ENCODE measurements at regions not wholly inside any gene's neighbourhood (a gene's known extent, or its start where the extent isn't known, plus 50 kb on each side); places are given as distances from the start of the nearest gene placed in this dataset.

DNA sequence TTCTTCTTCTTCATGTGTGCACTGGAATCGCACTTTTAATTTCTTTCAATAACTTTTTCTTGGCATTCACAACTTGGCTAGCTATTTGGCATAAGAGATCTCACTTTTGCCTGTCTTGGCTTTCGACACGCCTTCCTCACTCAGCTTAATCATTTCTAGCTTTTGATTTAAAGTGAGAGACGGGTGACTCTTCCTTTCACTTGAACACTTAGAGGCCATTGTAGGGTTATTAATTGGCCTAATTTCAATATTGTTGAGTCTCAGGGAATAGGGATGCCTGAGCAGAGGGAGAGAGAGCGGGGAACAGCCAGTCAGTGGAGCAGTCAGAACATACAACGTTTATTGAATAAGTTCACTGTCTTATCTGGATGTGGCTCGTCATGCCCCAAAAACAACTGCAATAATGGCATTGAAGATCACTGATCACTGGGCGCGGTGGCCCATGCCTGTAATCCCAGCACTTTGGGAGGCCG lies 200.3 kb downstream of the SEC14L1 start:
- no peak overlapping the region for H4K5ac ChIP-seq (ENCODE audit: insufficient read length, low read depth, low read length)
- no peak overlapping the region for H3K9ac ChIP-seq (replicated peaks in 1 of 4; ENCODE audit: extremely low read depth in 1 of 4, low read depth in 3 of 4, low read length in 3 of 4)
- no peak overlapping the region for H3K4me3 ChIP-seq (ENCODE audit: extremely low read depth in 1 of 4, insufficient read depth in 2 of 4, low read depth in 3 of 4, low read length in 4 of 4)
- FAIRE-seq (no peak), DNase-seq (ENCODE audit: low read depth in 1 of 2, low spot score in 2 of 2) (no peak)
- no peak overlapping the region for H2BK120ac ChIP-seq (replicated peaks; ENCODE audit: low read depth, low read length)
- TF ChIP-seq RBBP5 (IDR thresholded peaks at IDR 0.05; ENCODE audit: borderline replicate concordance, low read depth, low read length), result no peak
- no peak for TF ChIP-seq POU5F1 (IDR thresholded peaks at IDR 0.05; ENCODE audit: low read depth, low read length)
- no peak for TF ChIP-seq SRF (IDR thresholded peaks at IDR 0.05; ENCODE audit: low read depth, low read length)
- TF ChIP-seq JUND (IDR thresholded peaks at IDR 0.05; ENCODE audit: low read length), result no peak
- TF ChIP-seq RXRA (IDR thresholded peaks at IDR 0.05; ENCODE audit: insufficient read depth, low read depth, low read length), result no peak
- TF ChIP-seq CREB1 (IDR thresholded peaks at IDR 0.05), result no peak
- no peak overlapping the region for H2BK12ac ChIP-seq (ENCODE audit: low read depth, low read length)
- no peak overlapping the region for H2BK5ac ChIP-seq (ENCODE audit: low read depth, low read length)
- H3K27me3 ChIP-seq (replicated peaks in 1 of 4; ENCODE audit: control insufficient read depth in 3 of 4, extremely low read depth in 1 of 4, insufficient read depth in 3 of 4, low read length in 3 of 4), result no peaks in the 10 kb centered on the region
- H4K91ac ChIP-seq (replicated peaks; ENCODE audit: insufficient read length, low read length), result no peak overlapping the region
- CTCF ChIA-PET (ENCODE audit: partially characterized antibody), result interaction anchor here (1.2 to 2.4 kb wide), 3 partner anchors 10 to 33 kb away, joined by 3 to 8 read pairs (median 4); no protein-coding TSS in a partner anchor
- no peak overlapping the region for H2AK5ac ChIP-seq (ENCODE audit: low read depth, low read length)
- H3K79me2 ChIP-seq (ENCODE audit: control insufficient read depth in 1 of 2, insufficient read depth in 2 of 2, low read length in 2 of 2), result no peaks in the 10 kb centered on the region; a peak in 1 of 4 replicates
- H3K4me1 ChIP-seq (replicated peaks in 1 of 4; ENCODE audit: control insufficient read depth in 3 of 4, insufficient read depth in 4 of 4, low read length in 3 of 4), result no peaks in the 10 kb centered on the region
- H2BK15ac ChIP-seq (ENCODE audit: low read length), result no peak overlapping the region
- no peak overlapping the region for H2BK20ac ChIP-seq (ENCODE audit: low read length)
- no peak overlapping the region for H3K18ac ChIP-seq (ENCODE audit: extremely low read depth, low read length)
- no peak overlapping the region for H3K56ac ChIP-seq (replicated peaks; ENCODE audit: insufficient read length, low read depth, low read length)
- no peak overlapping the region for H3K14ac ChIP-seq (ENCODE audit: insufficient read length)
- POLR2A ChIA-PET (ENCODE audit: partially characterized antibody), result no interaction called here
- no peak overlapping the region for H4K8ac ChIP-seq (ENCODE audit: extremely low read depth, insufficient read depth, low read length)
- H3K4ac ChIP-seq (replicated peaks; ENCODE audit: insufficient read length, low read depth, low read length), result no peak overlapping the region
- no peak overlapping the region for H3K4me2 ChIP-seq (ENCODE audit: insufficient read depth in 1 of 2, low read depth in 2 of 2, low read length in 2 of 2)
- no peaks in the 10 kb centered on the region for H3K23me2 ChIP-seq (ENCODE audit: low read depth, low read length)
- H3K23ac ChIP-seq (ENCODE audit: insufficient read length), result no peak overlapping the region
- peaks cover 0 to 5% of the 10 kb centered on the region in 2 experiments; a peak in 2 of 4 replicates for H3K9me3 ChIP-seq (ENCODE audit: insufficient read depth in 2 of 2, low read depth in 1 of 2, low read length in 1 of 2)
- no peak overlapping the region for H3K27ac ChIP-seq (ENCODE audit: low read depth, low read length)
- no peaks in the 10 kb centered on the region; a peak in 2 of 8 replicates for H3K36me3 ChIP-seq (ENCODE audit: control insufficient read depth in 2 of 4, insufficient read depth in 4 of 4, low read length in 3 of 4)
- no peak overlapping the region for H2AFZ ChIP-seq (ENCODE audit: low read length)
- 81% methylated on average over 10 of the region's 10 CpGs; no CpG with 5 or more reads in 1 of the 2 experiments for WGBS, 2 experiments (ENCODE audit: extremely low coverage in 1 of 2, insufficient coverage in 1 of 2, insufficient read length in 1 of 2, insufficient replicate concordance in 2 of 2, low coverage in 1 of 2, low lambda C conversion rate in 2 of 2, missing lambda C conversion rate in 1 of 2)
- H4K20me1 ChIP-seq (replicated peaks in 1 of 2; ENCODE audit: control insufficient read depth in 1 of 2, insufficient read depth in 2 of 2, low read length in 2 of 2), result no peaks in the 10 kb centered on the region
- H3K79me1 ChIP-seq (ENCODE audit: low read depth, low read length), result peaks cover 3% of the 10 kb centered on the region; the same call in 1 of the 2 replicates
